Keratinocyte (primary cell): ENCODE measurements at regions not wholly inside any gene's neighbourhood (a gene's known extent, or its start where the extent isn't known, plus 50 kb on each side); places are given as distances from the start of the nearest gene placed in this dataset.

Experiments
- DNase-seq: peaks from one replicate; pipeline ENCODE4 v3.0.0-alpha.2; 2011; ENCODE audit warnings: low read depth, missing footprints, low spot score
- FAIRE-seq: peaks from 2 replicates; lab custom pipeline; 2011; peaks lifted over from hg19 to GRCh38; lab: Jason Lieb, UNC
- H2AFZ ChIP-seq: 2 replicates; pipeline ENCODE4 v1.6.0; 2012; ENCODE audit warnings: low read length, control low read depth, inconsistent platforms; ENCODE audit not compliant: control insufficient read depth
- H3K27ac ChIP-seq: 2 replicates; pipeline ENCODE4 v1.5.1; 2011; ENCODE audit warnings: low read length; ENCODE audit not compliant: control insufficient read depth, insufficient read depth
- H3K27me3 ChIP-seq: 3 replicates; pipeline ENCODE4 v1.6.0; 2011; ENCODE audit warnings: low read length; ENCODE audit not compliant: control insufficient read depth, insufficient read depth; ENCODE audit errors: extremely low read depth
- H3K36me3 ChIP-seq, 2 experiments: 2 replicates in 1 of 2; 3 replicates in 1 of 2; pipeline ENCODE4 v1.5.1; 2011; ENCODE audit warnings: low read length in 2 of 2, mild to moderate bottlenecking in 1 of 2; ENCODE audit not compliant: control insufficient read depth in 2 of 2, insufficient read depth in 2 of 2; ENCODE audit errors: extremely low read depth in 1 of 2
- H3K4me1 ChIP-seq: 3 replicates; pipeline ENCODE4 v1.5.1; 2011; ENCODE audit warnings: low read length; ENCODE audit not compliant: control insufficient read depth, insufficient read depth; ENCODE audit errors: extremely low read depth
- H3K4me2 ChIP-seq: 3 replicates; pipeline ENCODE4 v1.6.0; 2011; ENCODE audit warnings: low read depth, low read length; ENCODE audit not compliant: control insufficient read depth, insufficient read depth; ENCODE audit errors: extremely low read depth
- H3K4me3 ChIP-seq, 3 experiments: fragments of 200-600 bp in 1 of 3; sonication (generic) in 1 of 3; 2 replicates in 2 of 3; 3 replicates in 1 of 3; pipeline ENCODE4 v1.5.1; 2011 to 2016; ENCODE audit warnings: low read length in 3 of 3, mild to moderate bottlenecking in 3 of 3, control low read depth in 2 of 3, inconsistent platforms in 1 of 3, low read depth in 1 of 3, mixed read lengths in 1 of 3, mixed run types in 1 of 3, moderate library complexity in 1 of 3; ENCODE audit not compliant: control insufficient read depth in 2 of 3, insufficient read depth in 2 of 3; ENCODE audit errors: extremely low read depth in 1 of 3
- H3K79me2 ChIP-seq: 2 replicates; pipeline ENCODE4 v1.6.0; 2012; ENCODE audit warnings: low read length; ENCODE audit not compliant: control insufficient read depth, insufficient read depth
- H3K9ac ChIP-seq: 3 replicates; pipeline ENCODE4 v1.6.0; 2011; ENCODE audit warnings: low read length; ENCODE audit not compliant: control insufficient read depth, insufficient read depth; ENCODE audit errors: extremely low read depth
- H3K9me1 ChIP-seq: 3 replicates; pipeline ENCODE4 v1.6.0; 2011; ENCODE audit warnings: low read length; ENCODE audit not compliant: control insufficient read depth, insufficient read depth; ENCODE audit errors: extremely low read depth
- H3K9me3 ChIP-seq: 2 replicates; pipeline ENCODE4 v1.5.1; 2012; ENCODE audit warnings: low read depth, low read length; ENCODE audit not compliant: control insufficient read depth
- H4K20me1 ChIP-seq: 3 replicates; pipeline ENCODE4 v1.6.0; 2011; ENCODE audit warnings: low read length; ENCODE audit not compliant: control insufficient read depth, insufficient read depth; ENCODE audit errors: extremely low read depth
- EZH2 ChIP-seq: IDR thresholded peaks from one replicate; pipeline ENCODE4 v1.6.1; 2012; ENCODE audit warnings: inconsistent platforms, mild to moderate bottlenecking, low read length, moderate library complexity
- dilution Hi-C: fragments of 300-500 bp; cut with MboI; formaldehyde crosslinking; loops from one replicate; pipeline ENCODE4 v1.7.0; 2020; ENCODE audit warnings: low sequenced_read_pairs; ENCODE audit not compliant: extremely low pct_ligation_motif_present
- TF ChIP-seq, protein P1 (sequence below), 3 experiments: IDR thresholded peaks in 1 of 3; conservative IDR thresholded peaks in 1 of 3; optimal IDR thresholded peaks in 1 of 3; 2 replicates in 2 of 3; 3 replicates in 1 of 3; pipeline versions ENCODE3 to v1.5.1; 2011; ENCODE audit warnings: low read length in 3 of 3, mild to moderate bottlenecking in 3 of 3, moderate library complexity in 2 of 3, control low read depth in 1 of 3, inconsistent platforms in 1 of 3; ENCODE audit not compliant: insufficient read depth in 2 of 3; ENCODE audit errors: extremely low read depth in 1 of 3

DNA sequence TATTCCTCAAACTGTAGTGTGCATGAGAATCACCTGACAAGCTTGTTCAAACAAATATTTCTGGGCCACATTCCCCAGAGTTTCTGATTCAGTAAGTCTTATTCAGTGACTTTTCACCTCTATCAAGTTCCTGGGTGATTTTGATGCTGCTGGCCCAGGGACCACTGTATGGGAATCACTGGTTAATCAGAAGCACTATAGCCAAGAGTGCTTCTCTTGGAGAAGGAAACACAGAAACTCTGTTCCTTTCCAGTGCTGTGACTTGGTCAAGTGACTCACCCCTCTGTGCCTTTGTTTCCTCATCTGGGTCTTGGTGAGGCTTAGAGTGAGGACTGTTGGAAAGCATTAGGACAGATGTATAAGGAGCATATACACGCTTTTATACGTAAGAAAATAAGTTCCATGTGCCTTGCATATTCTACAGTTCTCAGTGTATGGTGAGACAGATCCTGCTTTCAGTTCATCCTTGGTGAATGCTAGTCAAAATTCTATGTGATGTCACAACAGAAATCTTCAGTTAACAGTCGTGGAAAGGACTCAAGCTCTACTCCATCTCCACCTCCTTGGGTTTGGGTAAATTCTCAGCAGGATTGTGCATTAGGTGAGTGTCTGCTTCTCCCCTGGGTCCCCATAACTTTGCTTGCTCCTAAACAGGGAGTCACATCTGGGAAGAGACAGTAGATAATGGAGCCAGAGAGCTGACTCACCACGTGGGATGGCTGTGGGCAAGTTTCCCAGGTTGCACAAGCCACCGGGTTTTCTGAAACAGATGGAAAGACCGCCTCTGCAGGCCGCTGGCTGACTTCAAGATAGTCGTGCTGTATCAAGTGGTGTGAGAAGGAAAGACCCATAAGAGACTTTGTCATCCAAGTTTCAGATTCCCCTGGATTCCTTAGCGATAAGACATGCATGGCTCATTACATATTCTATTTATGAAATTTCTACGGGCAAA is 117.0 kb downstream of the NXNL2 start:
- Histone ChIP-seq H3K9ac (peak overlapping the region; percentile 49), H3K4me3 (peak overlapping the region in 2 of 3 experiments; percentile 26 to 43), H3K79me2 (no peaks in the 10 kb centered on the region), H3K9me3 (no peaks in the 10 kb centered on the region), H3K27ac (peak overlapping the region; percentile 67), H3K4me1 (peaks cover 22% of the 10 kb centered on the region), H3K27me3 (no peaks in the 10 kb centered on the region), H2AFZ (peak overlapping the region; percentile 74), H3K36me3 (no peaks in the 10 kb centered on the region), H3K4me2 (peak overlapping the region; percentile 71), H3K9me1 (no peaks in the 10 kb centered on the region), H4K20me1 (no peaks in the 10 kb centered on the region)
- TF ChIP-seq, protein P1, sequence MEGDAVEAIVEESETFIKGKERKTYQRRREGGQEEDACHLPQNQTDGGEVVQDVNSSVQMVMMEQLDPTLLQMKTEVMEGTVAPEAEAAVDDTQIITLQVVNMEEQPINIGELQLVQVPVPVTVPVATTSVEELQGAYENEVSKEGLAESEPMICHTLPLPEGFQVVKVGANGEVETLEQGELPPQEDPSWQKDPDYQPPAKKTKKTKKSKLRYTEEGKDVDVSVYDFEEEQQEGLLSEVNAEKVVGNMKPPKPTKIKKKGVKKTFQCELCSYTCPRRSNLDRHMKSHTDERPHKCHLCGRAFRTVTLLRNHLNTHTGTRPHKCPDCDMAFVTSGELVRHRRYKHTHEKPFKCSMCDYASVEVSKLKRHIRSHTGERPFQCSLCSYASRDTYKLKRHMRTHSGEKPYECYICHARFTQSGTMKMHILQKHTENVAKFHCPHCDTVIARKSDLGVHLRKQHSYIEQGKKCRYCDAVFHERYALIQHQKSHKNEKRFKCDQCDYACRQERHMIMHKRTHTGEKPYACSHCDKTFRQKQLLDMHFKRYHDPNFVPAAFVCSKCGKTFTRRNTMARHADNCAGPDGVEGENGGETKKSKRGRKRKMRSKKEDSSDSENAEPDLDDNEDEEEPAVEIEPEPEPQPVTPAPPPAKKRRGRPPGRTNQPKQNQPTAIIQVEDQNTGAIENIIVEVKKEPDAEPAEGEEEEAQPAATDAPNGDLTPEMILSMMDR (optimal IDR thresholded peaks at IDR 0.05 in 1 of 3, IDR thresholded peaks at IDR 0.05 in 1 of 3, conservative IDR thresholded peaks at IDR 0.05 in 1 of 3; ENCODE audit: extremely low read depth in 1 of 3, insufficient read depth in 2 of 3, low read length in 3 of 3), result peak; percentile 30 to 46 (median 45)
- no peak for TF ChIP-seq EZH2
- FAIRE-seq (peak; percentile 97), DNase-seq (peak; percentile 88)
- dilution Hi-C loops, result no loop called here

- no peaks in the 10 kb centered on the region for H3K9me1 ChIP-seq
- dilution Hi-C loops, result no loop called here
- H4K20me1 ChIP-seq, result no peaks in the 10 kb centered on the region
- TF ChIP-seq, protein P1 (optimal IDR thresholded peaks at IDR 0.05 in 1 of 3, IDR thresholded peaks at IDR 0.05 in 1 of 3, conservative IDR thresholded peaks at IDR 0.05 in 1 of 3; ENCODE audit: extremely low read depth in 1 of 3, insufficient read depth in 2 of 3, low read length in 3 of 3), result no peak
- TF ChIP-seq EZH2, result no peak
- DNase-seq, result no peak
- peak overlapping the region; percentile 49 for H3K9ac ChIP-seq
- H3K4me3 ChIP-seq, result peak overlapping the region in 1 of 3 experiments; percentile 43
- H3K9me3 ChIP-seq, result no peaks in the 10 kb centered on the region
- H2AFZ ChIP-seq, result peak overlapping the region; percentile 51
- H3K4me1 ChIP-seq, result peaks cover 22% of the 10 kb centered on the region
- H3K79me2 ChIP-seq, result no peaks in the 10 kb centered on the region
- FAIRE-seq, result no peak
- peak overlapping the region; percentile 67 for H3K27ac ChIP-seq
- H3K27me3 ChIP-seq, result no peaks in the 10 kb centered on the region
- no peaks in the 10 kb centered on the region for H3K36me3 ChIP-seq
- peak overlapping the region; percentile 71 for H3K4me2 ChIP-seq
Observed at GRCh38 chr9:88652876-88653275, 117.9 kb downstream of the NXNL2 start.
